Ishikawa (cell line): ENCODE measurements at regions not wholly inside any gene's neighbourhood (a gene's known extent, or its start where the extent isn't known, plus 50 kb on each side); places are given as distances from the start of the nearest gene placed in this dataset.

Experiments
- CEBPB ChIP-seq: IDR thresholded peaks from 2 replicates; pipeline ENCODE4 v1.6.1; 2012
- CREB1 ChIP-seq: IDR thresholded peaks from 2 replicates; pipeline ENCODE4 v1.6.1; 2012; ENCODE audit warnings: low read depth
- EGR1 ChIP-seq: IDR thresholded peaks from 2 replicates; pipeline ENCODE4 v1.6.1; 2012
- EP300 ChIP-seq: IDR thresholded peaks from 2 replicates; pipeline ENCODE4 v1.6.1; 2012; ENCODE audit warnings: borderline replicate concordance
- FOXM1 ChIP-seq: IDR thresholded peaks from 2 replicates; pipeline ENCODE4 v1.6.1; 2012; ENCODE audit warnings: low read depth, borderline replicate concordance
- NFIC ChIP-seq: IDR thresholded peaks from 2 replicates; pipeline ENCODE4 v1.6.1; 2012
- RAD21 ChIP-seq: IDR thresholded peaks from 2 replicates; pipeline ENCODE4 v1.6.1; 2012; ENCODE audit warnings: low read depth
- TAF1 ChIP-seq: IDR thresholded peaks from 2 replicates; pipeline ENCODE4 v1.6.1; 2012; ENCODE audit warnings: low read depth, mild to moderate bottlenecking
- TCF12 ChIP-seq: IDR thresholded peaks from 2 replicates; pipeline ENCODE4 v1.6.1; 2012; ENCODE audit warnings: low read depth
- TEAD4 ChIP-seq: IDR thresholded peaks from 2 replicates; pipeline ENCODE4 v1.6.1; 2012
- YY1 ChIP-seq: IDR thresholded peaks from 2 replicates; pipeline ENCODE4 v1.6.1; 2012; ENCODE audit warnings: low read depth
- ZBTB7A ChIP-seq: IDR thresholded peaks from 2 replicates; pipeline ENCODE4 v1.6.1; 2012; ENCODE audit warnings: low read depth
- TF ChIP-seq, protein P1 (sequence below): IDR thresholded peaks from 2 replicates; pipeline ENCODE4 v1.6.1; 2012; ENCODE audit warnings: low read depth, mild to moderate bottlenecking
- TF ChIP-seq, protein P2 (sequence below): IDR thresholded peaks from 2 replicates; pipeline ENCODE4 v1.6.1; 2012
- TF ChIP-seq, protein P3 (sequence below): IDR thresholded peaks from 2 replicates; pipeline ENCODE4 v1.6.1; 2012

DNA sequence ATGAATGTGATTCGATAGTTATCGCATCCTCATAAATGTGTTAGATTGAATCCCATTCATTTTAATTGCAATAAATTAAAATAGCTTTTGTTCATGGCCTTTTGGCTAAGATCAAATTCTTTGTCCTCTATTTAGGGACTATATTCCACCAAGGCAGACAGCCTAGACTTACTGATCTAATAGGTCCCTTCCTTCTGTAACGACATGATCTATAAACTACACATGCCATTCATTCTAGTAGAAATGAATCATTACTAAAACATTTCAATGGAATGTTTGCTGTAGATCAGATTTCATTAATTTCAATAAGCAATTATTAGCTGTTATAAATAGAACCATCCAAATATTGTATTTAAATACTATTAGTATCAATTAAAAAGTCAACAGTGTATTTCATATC, 526.6 kb upstream of the KLHL1 start:
- peak; percentile 24; the same call in 1 of the 2 replicates for TF ChIP-seq TEAD4
- TF ChIP-seq ZBTB7A = no peak

DNA sequence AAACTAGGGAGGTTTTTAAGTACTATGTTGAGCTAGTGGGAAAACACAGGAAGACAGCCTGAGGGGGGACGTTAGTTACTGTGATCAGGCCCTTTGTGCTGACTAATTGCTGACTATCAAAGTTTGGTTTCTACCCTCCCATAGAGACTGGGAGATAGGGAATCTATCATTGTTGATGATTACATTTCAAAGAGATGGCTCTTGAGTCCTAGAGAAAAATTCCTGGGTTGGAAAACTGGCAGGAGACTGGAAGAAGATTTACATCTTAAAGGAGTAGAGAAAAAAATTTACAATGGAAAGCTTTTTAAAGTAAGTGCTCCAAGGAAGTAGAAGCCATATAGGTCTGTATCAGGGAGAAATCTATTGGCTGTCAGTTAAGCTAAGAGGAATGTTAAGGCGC, 522.0 kb upstream of the KLHL1 start:
- TF ChIP-seq NFIC (no peak), CREB1 (no peak), RAD21 (no peak), TEAD4 (no peak), EGR1 (no peak), FOXM1 (no peak), YY1 (no peak), CEBPB (no peak), TCF12 (no peak), EP300 (no peak), TAF1 (no peak), ZBTB7A (no peak)
- TF ChIP-seq, protein P1, sequence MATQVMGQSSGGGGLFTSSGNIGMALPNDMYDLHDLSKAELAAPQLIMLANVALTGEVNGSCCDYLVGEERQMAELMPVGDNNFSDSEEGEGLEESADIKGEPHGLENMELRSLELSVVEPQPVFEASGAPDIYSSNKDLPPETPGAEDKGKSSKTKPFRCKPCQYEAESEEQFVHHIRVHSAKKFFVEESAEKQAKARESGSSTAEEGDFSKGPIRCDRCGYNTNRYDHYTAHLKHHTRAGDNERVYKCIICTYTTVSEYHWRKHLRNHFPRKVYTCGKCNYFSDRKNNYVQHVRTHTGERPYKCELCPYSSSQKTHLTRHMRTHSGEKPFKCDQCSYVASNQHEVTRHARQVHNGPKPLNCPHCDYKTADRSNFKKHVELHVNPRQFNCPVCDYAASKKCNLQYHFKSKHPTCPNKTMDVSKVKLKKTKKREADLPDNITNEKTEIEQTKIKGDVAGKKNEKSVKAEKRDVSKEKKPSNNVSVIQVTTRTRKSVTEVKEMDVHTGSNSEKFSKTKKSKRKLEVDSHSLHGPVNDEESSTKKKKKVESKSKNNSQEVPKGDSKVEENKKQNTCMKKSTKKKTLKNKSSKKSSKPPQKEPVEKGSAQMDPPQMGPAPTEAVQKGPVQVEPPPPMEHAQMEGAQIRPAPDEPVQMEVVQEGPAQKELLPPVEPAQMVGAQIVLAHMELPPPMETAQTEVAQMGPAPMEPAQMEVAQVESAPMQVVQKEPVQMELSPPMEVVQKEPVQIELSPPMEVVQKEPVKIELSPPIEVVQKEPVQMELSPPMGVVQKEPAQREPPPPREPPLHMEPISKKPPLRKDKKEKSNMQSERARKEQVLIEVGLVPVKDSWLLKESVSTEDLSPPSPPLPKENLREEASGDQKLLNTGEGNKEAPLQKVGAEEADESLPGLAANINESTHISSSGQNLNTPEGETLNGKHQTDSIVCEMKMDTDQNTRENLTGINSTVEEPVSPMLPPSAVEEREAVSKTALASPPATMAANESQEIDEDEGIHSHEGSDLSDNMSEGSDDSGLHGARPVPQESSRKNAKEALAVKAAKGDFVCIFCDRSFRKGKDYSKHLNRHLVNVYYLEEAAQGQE = no peak
- TF ChIP-seq, protein P2, sequence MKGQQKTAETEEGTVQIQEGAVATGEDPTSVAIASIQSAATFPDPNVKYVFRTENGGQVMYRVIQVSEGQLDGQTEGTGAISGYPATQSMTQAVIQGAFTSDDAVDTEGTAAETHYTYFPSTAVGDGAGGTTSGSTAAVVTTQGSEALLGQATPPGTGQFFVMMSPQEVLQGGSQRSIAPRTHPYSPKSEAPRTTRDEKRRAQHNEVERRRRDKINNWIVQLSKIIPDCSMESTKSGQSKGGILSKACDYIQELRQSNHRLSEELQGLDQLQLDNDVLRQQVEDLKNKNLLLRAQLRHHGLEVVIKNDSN = no peak
- TF ChIP-seq, protein P3, sequence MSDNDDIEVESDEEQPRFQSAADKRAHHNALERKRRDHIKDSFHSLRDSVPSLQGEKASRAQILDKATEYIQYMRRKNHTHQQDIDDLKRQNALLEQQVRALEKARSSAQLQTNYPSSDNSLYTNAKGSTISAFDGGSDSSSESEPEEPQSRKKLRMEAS = no peak

DNA sequence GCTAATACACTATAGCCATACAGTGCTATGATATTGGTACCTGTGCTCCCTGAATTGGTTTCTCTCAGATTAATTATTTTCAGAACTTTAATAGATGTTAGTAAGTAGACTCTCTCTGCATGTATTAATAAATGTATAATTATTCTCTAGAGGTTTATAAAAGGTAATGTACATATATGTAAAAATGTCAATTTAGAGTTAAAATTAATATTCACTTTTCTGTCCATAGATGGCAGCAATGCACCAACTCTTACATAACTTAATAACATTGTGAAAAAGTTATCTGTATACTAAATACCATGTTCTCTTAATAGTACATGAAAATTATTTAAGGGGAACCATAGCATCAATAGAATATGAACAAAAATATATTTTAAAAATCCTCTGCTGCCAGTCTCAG, 515.0 kb upstream of the KLHL1 start:
- TF ChIP-seq, protein P3 = no peak
- peak; percentile 54 for TF ChIP-seq RAD21

DNA sequence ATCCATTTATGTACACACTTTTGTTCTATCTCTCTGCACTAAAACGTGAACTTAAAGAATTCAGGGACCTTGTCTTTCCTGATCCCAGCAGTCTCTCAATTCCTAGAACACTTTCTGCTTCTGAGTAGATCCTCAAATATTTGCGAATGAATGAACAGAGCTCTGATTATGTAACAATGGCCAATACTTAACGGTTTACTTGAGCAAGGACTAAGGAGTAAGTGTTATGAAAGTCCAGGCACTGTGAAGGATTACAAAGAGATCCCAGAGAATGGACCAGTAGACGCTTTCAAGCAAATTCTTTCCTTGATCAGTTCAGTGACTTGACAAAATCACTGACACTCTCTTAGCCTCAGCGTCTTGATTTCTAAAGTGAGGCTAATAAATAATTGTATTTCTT, 514.5 kb upstream of the KLHL1 start:
- no peak for TF ChIP-seq TCF12
- no peak for TF ChIP-seq TAF1
- TF ChIP-seq ZBTB7A = no peak
- TF ChIP-seq CREB1 = no peak
- TF ChIP-seq FOXM1 = no peak

DNA sequence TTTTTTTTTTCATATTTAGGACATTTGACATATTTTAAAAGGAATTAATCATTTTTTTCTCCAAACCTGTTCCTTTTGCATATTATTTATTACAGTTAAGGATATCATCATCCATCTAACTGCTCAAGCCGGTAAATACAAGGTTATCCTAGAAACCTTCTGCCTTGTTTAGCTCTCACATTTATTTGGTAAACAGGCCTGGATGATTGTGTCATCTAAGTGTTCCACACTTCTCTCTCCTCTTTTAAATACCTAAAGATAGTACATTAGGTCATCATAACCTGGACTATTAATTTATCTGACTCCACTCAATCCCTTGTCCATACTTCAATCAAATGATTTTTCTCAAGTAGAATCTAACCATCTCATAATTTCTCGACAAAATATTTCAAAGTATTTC, 511.7 kb upstream of the KLHL1 start:
- TF ChIP-seq, protein P2 = no peak
- TF ChIP-seq CEBPB (no peak), EGR1 (no peak), EP300 (no peak), FOXM1 (no peak), ZBTB7A (no peak), NFIC (no peak), TAF1 (no peak)

DNA sequence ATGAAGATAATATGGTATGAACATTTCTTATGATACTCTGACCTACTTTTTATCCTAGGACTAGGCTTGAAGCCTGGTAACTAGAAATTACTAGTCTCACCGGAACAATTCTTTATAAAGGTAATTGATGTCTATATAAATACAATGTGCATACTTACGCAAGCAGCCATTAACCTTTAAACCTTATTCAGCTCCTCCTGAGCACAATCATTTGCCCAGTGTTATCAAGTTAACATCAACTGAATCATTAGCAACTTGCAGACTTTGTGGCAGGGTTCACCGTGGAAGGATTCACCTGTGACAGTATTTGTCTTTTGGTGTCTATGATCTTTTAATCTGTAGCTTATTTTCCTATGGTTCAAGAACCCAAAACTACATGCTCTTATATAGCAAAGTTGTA, 508.6 kb upstream of the KLHL1 start:
- no peak for TF ChIP-seq ZBTB7A
- TF ChIP-seq, protein P2 = no peak
- no peak for TF ChIP-seq TCF12
- no peak for TF ChIP-seq CEBPB
- no peak for TF ChIP-seq TEAD4
- TF ChIP-seq, protein P3 = no peak
- TF ChIP-seq EGR1 = no peak
- TF ChIP-seq YY1 = no peak
- no peak for TF ChIP-seq CREB1
- no peak for TF ChIP-seq RAD21
- TF ChIP-seq, protein P1 = no peak
- no peak for TF ChIP-seq NFIC
- no peak for TF ChIP-seq TAF1

DNA sequence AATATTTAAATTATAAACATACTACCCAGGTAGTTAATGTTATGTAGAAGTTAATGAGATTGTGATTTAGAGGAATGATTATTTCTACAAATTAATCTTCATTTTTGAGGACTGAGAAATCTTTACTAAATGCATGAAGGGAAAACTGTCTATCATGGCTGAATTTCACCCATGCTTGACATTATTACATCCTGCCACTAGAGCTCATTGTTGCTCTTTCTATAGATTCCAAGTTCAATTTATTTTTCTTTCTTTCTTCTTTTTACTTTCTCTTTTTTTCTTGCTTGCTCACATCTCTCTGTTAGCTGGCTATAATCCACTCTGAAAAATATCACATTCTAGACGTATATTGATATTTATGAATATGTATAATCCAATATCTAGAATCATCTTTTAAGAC, 505.0 kb upstream of the KLHL1 start:
- TF ChIP-seq FOXM1 (no peak), NFIC (no peak), EGR1 (no peak), CREB1 (no peak), RAD21 (peak; percentile 49), TAF1 (no peak)
